Cerebellar cortex (tissue), 1 donor: ENCODE measurements at regions not wholly inside any gene's neighbourhood (a gene's known extent, or its start where the extent isn't known, plus 50 kb on each side); places are given as distances from the start of the nearest gene placed in this dataset.
"Not testable (repeated sequence)": the region's sequence is repeated elsewhere in the genome, so short reads cannot be mapped to it uniquely, and the experiment has no call there.

ENCODE experiments used
- DNase-seq: peaks from one replicate; pipeline ENCODE4 v3.0.0-alpha.2; 2015; ENCODE audit warnings: low spot score

- no peak for DNase-seq
Measured at GRCh38 chr7:138370956-138371355, 89.1 kb upstream of the TRIM24 start.

GRCh38 chr7:138374119-138374693, 85.9 kb upstream of the TRIM24 start:
- DNase-seq, result no peak

- DNase-seq, result no peak
Measured at GRCh38 chr7:138377306-138377705, 82.8 kb upstream of the TRIM24 start.

GRCh38 chr7:138378741-138379559, 81.1 kb upstream of the TRIM24 start:
- no peak for DNase-seq

- no peak for DNase-seq
Measured at GRCh38 chr7:138382862-138383565, 77.0 kb upstream of the TRIM24 start.

- no peak for DNase-seq
Measured at GRCh38 chr7:138386821-138387220, 73.2 kb upstream of the TRIM24 start.

GRCh38 chr7:138387755-138388475, 72.1 kb upstream of the TRIM24 start:
- DNase-seq, result no peak

GRCh38 chr7:138388673-138389491, 71.2 kb upstream of the TRIM24 start:
- DNase-seq, result no peak

- no peak for DNase-seq
Measured at GRCh38 chr7:138395763-138396162, 64.3 kb upstream of the TRIM24 start.

- no peak for DNase-seq
Measured at GRCh38 chr7:138396251-138397070, 63.6 kb upstream of the TRIM24 start.

- not testable (repeated sequence) for DNase-seq
Measured at GRCh38 chr7:138397071-138397433, 63.0 kb upstream of the TRIM24 start.

- no peak for DNase-seq
Measured at GRCh38 chr7:138398857-138399256, 61.2 kb upstream of the TRIM24 start.

- no peak for DNase-seq
Measured at GRCh38 chr7:138400400-138400886, 59.6 kb upstream of the TRIM24 start.

GRCh38 chr7:138402749-138403148, 57.3 kb upstream of the TRIM24 start:
- DNase-seq, result no peak

- no peak for DNase-seq
Measured at GRCh38 chr7:138405496-138405895, 54.6 kb upstream of the TRIM24 start.

- no peak for DNase-seq
Measured at GRCh38 chr7:138407792-138408191, 52.3 kb upstream of the TRIM24 start.
